Vagina (tissue), 2 donors: ENCODE measurements at regions not wholly inside any gene's neighbourhood (a gene's known extent, or its start where the extent isn't known, plus 50 kb on each side); places are given as distances from the start of the nearest gene placed in this dataset.
A peak's percentile ranks its signal among the peaks of the same experiment; 100 is the strongest.

Source experiments
- DNase-seq, 2 donors: peaks; one replicate each; pipeline ENCODE4 v3.0.0-alpha.2; 2017; ENCODE audit errors: extremely low spot score in 2 of 2
- H3K27ac ChIP-seq: fragments of 200-600 bp; sonication (generic); one replicate; pipeline ENCODE4 v1.5.1; 2019
- H3K27me3 ChIP-seq: fragments of 200-600 bp; sonication (generic); one replicate; pipeline ENCODE4 v1.5.1; 2019
- H3K36me3 ChIP-seq, 2 donors: fragments of 200-600 bp; sonication (generic); one replicate each; pipeline ENCODE4 v1.5.1; 2017 to 2019
- H3K4me1 ChIP-seq: fragments of 200-600 bp; sonication (generic); one replicate; pipeline ENCODE4 v1.5.1; 2019
- H3K4me3 ChIP-seq, 2 donors: fragments of 200-600 bp; sonication (generic); 1 replicate in 1 of 2; 2 replicates in 1 of 2; pipeline ENCODE4 v1.5.1; 2016 to 2019
- H3K9me3 ChIP-seq: fragments of 200-600 bp; sonication (generic); one replicate; pipeline ENCODE4 v1.5.1; 2019
- POLR2A ChIP-seq, 2 donors: fragments of 450-650 bp; IDR thresholded peaks; one replicate each; pipeline ENCODE4 v1.6.1; 2017; ENCODE audit warnings: antibody characterized with exemption in 2 of 2, mild to moderate bottlenecking in 2 of 2, moderate library complexity in 2 of 2
- POLR2AphosphoS5 ChIP-seq, 2 donors: sonication (generic); formaldehyde crosslinking; IDR thresholded peaks; one replicate each; pipeline ENCODE4 v1.9.0; 2017; ENCODE audit warnings: antibody characterized with exemption in 2 of 2, mild to moderate bottlenecking in 2 of 2, low read depth in 1 of 2; ENCODE audit not compliant: insufficient read depth in 1 of 2
- intact Hi-C: fragments of 100-400 bp; cut with DNase I; formaldehyde crosslinking; loops from one replicate; pipeline ENCODE4 v1.15.1; 2023
- TF ChIP-seq, protein P1 (sequence below), 3 experiments: fragments of 450-650 bp in 2 of 3; fragments of 200-600 bp in 1 of 3; sonication (generic) in 1 of 3; IDR thresholded peaks; one replicate each; pipeline ENCODE4 v1.5.1; 2017 to 2019; ENCODE audit warnings: antibody characterized with exemption in 3 of 3, mild to moderate bottlenecking in 2 of 3, moderate library complexity in 2 of 3

DNA sequence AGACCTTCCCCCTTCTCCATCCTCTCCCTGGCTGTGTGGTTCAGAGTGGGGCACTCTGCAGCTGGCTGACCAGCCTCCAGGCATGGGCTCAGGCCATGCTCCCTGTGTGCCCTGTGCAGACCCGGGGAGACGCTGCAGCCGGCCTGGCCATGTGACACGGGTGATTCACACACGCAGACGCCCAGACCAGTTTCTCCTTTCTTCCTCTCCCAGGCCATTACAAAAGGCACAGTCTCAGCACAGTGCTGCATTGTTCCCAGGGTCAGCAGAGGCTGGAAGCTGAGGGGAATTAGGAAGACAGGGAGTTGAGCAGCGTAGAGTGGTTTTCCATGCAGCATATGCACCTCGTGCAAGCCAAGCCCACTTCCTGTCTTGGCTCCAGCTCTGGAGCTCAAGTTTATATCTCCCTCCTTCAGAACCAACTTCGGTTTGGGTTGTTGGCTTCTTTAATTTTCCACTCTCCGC, 288.5 kb downstream of the TNS1 start:
- H3K4me1 ChIP-seq, result peaks cover 45% of the 10 kb centered on the region
- H3K4me3 ChIP-seq, result no peak overlapping the region
- no peaks in the 10 kb centered on the region for H3K9me3 ChIP-seq
- peak in 1 of 2 donors; percentile 85 for DNase-seq
- no peaks in the 10 kb centered on the region for H3K36me3 ChIP-seq
- H3K27me3 ChIP-seq, result no peaks in the 10 kb centered on the region
- TF ChIP-seq, protein P1, sequence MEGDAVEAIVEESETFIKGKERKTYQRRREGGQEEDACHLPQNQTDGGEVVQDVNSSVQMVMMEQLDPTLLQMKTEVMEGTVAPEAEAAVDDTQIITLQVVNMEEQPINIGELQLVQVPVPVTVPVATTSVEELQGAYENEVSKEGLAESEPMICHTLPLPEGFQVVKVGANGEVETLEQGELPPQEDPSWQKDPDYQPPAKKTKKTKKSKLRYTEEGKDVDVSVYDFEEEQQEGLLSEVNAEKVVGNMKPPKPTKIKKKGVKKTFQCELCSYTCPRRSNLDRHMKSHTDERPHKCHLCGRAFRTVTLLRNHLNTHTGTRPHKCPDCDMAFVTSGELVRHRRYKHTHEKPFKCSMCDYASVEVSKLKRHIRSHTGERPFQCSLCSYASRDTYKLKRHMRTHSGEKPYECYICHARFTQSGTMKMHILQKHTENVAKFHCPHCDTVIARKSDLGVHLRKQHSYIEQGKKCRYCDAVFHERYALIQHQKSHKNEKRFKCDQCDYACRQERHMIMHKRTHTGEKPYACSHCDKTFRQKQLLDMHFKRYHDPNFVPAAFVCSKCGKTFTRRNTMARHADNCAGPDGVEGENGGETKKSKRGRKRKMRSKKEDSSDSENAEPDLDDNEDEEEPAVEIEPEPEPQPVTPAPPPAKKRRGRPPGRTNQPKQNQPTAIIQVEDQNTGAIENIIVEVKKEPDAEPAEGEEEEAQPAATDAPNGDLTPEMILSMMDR (IDR thresholded peaks at IDR 0.05), result no peak
- TF ChIP-seq POLR2A (IDR thresholded peaks at IDR 0.05), result no peak
- no peak for TF ChIP-seq POLR2AphosphoS5 (IDR thresholded peaks at IDR 0.05; ENCODE audit: insufficient read depth in 1 of 2, low read depth in 1 of 2)
- H3K27ac ChIP-seq, result peak overlapping the region; percentile 75
- intact Hi-C loops, result loop anchor here (1.0 to 10.0 kb wide), 3 partner anchors 180 to 1030 kb away; partner anchors contain the start of gene IGFBP5

- intact Hi-C loops, result loop anchor here (1.0 to 10.0 kb wide), 3 partner anchors 179 to 1029 kb away; partner anchors contain the start of gene IGFBP5
- no peak overlapping the region for H3K4me3 ChIP-seq
- H3K27ac ChIP-seq, result peak overlapping the region; percentile 75
- peak in 1 of 2 donors; percentile 86 for DNase-seq
- no peaks in the 10 kb centered on the region for H3K27me3 ChIP-seq
- H3K36me3 ChIP-seq, result no peaks in the 10 kb centered on the region
- H3K9me3 ChIP-seq, result no peaks in the 10 kb centered on the region
- no peak for TF ChIP-seq POLR2A (IDR thresholded peaks at IDR 0.05)
- TF ChIP-seq, protein P1 (IDR thresholded peaks at IDR 0.05), result peak; percentile 70 to 96 (median 95)
- peak; percentile 25 to 43 for TF ChIP-seq POLR2AphosphoS5 (IDR thresholded peaks at IDR 0.05; ENCODE audit: insufficient read depth in 1 of 2, low read depth in 1 of 2)
- peaks cover 52% of the 10 kb centered on the region for H3K4me1 ChIP-seq
Observed at GRCh38 chr2:217713395-217714286, 289.2 kb downstream of the TNS1 start.

GRCh38 chr2:217712431-217712830, 290.4 kb downstream of the TNS1 start:
- intact Hi-C loops, result loop anchor here (1.0 to 10.0 kb wide), 3 partner anchors 178 to 1031 kb away; partner anchors contain the start of gene IGFBP5
- H3K36me3 ChIP-seq, result no peaks in the 10 kb centered on the region
- DNase-seq, result peak in 1 of 2 donors; percentile 76
- H3K9me3 ChIP-seq, result no peaks in the 10 kb centered on the region
- no peak overlapping the region for H3K27ac ChIP-seq
- no peak overlapping the region for H3K4me3 ChIP-seq
- no peaks in the 10 kb centered on the region for H3K27me3 ChIP-seq
- TF ChIP-seq POLR2A (IDR thresholded peaks at IDR 0.05) (no peak), POLR2AphosphoS5 (IDR thresholded peaks at IDR 0.05; ENCODE audit: insufficient read depth in 1 of 2, low read depth in 1 of 2) (no peak)
- TF ChIP-seq, protein P1 (IDR thresholded peaks at IDR 0.05), result no peak
- peaks cover 55% of the 10 kb centered on the region for H3K4me1 ChIP-seq

DNA sequence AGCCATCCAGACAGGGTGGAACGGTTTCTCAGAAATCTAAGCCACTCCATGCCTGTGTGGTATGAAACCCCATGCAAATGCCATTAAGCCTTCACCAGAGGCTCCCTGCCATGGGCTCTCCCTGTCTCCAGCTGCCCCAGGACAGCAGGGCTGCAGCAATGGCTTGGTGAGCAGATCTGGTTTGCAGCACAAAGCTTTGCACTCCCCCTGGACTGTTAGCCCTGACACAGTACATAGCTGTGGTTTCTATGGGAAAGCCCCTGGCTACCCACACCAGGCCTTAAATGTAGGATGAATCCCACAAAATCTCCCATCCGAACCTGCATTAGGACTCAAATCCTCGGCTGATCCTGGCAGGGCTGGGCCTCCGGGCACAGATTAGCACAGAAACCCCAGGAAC, 291.6 kb downstream of the TNS1 start:
- Histone ChIP-seq H3K4me3 (no peak overlapping the region), H3K27me3 (no peaks in the 10 kb centered on the region), H3K4me1 (peaks cover 68% of the 10 kb centered on the region), H3K36me3 (no peaks in the 10 kb centered on the region), H3K27ac (peak overlapping the region; percentile 56), H3K9me3 (no peaks in the 10 kb centered on the region)
- TF ChIP-seq, protein P1 (IDR thresholded peaks at IDR 0.05), result no peak
- TF ChIP-seq POLR2A (IDR thresholded peaks at IDR 0.05) (no peak), POLR2AphosphoS5 (IDR thresholded peaks at IDR 0.05; ENCODE audit: insufficient read depth in 1 of 2, low read depth in 1 of 2) (no peak)
- intact Hi-C loops, result loop anchor here (5.0 to 10.0 kb wide), 2 partner anchors 176 to 1014 kb away; partner anchors contain the start of gene IGFBP5
- DNase-seq, result peak in 1 of 2 donors; percentile 77
